NOMO-1 treated with dmso at 0.1 percent for 144 hours (cell line): ENCODE measurements at regions not wholly inside any gene's neighbourhood (a gene's known extent, or its start where the extent isn't known, plus 50 kb on each side); places are given as distances from the start of the nearest gene placed in this dataset.
"Not testable (repeated sequence)": the region's sequence is repeated elsewhere in the genome, so short reads cannot be mapped to it uniquely, and the experiment has no call there.

Source experiments
- DNase-seq: peaks from one replicate; lab custom pipeline; 2025; ENCODE audit not compliant: unreplicated experiment; lab: John Stamatoyannopoulos, UW

GRCh38 chr12:75874441-75874840, 157.1 kb downstream of the PHLDA1 start:
- DNase-seq: no peak

GRCh38 chr12:75872762-75873161, 158.8 kb downstream of the PHLDA1 start:
- DNase-seq: no peak

DNA sequence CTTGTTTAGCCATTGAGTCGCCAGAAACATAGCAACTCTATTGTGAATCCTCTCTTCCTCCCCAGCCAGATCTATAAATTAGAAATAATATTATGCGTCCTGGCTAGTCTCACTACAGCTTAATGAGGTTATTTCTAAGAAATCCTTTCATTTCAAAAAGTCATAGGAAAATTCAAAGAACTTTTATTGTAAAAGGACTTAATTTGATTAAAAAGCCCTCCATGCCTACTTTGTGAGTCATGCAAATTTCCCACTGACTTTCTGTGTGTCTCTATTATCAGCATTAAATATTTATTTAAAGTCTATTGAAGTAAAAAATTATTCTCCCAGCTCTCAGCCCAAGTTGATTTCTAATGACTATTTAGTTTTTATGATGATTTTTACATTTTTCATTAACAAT, 160.7 kb downstream of the PHLDA1 start:
- DNase-seq: no peak

- no peak for DNase-seq
Observed at GRCh38 chr12:75868501-75868900, 163.1 kb downstream of the PHLDA1 start.

GRCh38 chr12:75865315-75865714, 166.3 kb downstream of the PHLDA1 start:
- no peak for DNase-seq

GRCh38 chr12:75864161-75864560, 167.4 kb downstream of the PHLDA1 start:
- DNase-seq: no peak

DNA sequence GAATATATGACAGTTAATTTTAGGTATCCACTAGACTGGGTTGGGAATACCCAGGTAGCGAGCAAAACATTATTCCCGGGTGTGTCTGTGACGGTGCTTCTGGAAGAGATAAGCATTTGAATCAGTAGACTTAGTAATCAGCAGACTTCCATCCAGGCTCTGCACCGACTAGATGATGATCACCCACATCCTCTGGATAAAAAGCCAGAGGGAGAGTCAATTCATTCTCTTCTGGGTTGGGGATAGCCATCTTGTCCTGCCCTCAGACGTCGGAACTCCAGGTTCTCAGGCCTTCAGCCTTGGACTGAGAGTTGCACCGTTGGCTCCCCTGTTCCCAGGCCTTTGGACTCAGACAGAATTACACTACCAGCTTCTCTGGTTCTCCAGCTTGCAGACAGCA, 168.0 kb downstream of the PHLDA1 start:
- DNase-seq: no peak

DNA sequence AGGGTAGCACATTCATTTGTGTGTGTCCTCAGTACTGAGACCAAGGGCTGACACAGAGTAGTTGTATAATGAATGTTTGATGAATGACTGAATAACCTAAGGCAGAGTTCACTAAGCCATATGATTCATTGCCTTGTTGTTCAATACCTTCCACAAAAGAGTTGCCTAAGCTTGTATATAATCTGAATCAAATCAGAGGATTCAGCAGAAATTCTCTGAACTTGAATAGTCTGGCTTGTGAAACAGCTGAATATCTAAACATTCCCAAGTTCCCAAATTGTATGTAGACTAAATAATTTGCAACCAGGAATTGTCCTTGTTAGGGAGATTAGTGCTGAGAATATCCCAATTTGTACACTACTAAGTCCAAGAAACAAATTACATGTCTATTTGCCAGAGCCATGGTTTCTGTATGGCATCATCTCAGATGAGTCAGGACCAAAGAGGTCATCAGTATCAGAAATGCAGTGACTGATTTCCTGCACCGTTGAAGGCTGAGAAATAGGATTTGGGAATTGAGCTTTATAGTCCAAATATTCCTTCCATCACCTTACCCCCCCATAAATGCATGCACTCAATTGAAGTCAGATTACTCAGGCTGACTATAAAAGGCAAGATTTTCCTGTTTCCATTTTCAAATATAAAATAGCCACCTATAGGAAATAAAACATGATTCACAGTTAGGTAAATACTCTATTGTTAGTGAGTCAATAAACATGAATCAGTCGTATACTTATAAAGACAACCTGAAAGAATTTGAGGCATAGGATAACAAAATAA, 168.7 kb downstream of the PHLDA1 start:
- no peak for DNase-seq

DNA sequence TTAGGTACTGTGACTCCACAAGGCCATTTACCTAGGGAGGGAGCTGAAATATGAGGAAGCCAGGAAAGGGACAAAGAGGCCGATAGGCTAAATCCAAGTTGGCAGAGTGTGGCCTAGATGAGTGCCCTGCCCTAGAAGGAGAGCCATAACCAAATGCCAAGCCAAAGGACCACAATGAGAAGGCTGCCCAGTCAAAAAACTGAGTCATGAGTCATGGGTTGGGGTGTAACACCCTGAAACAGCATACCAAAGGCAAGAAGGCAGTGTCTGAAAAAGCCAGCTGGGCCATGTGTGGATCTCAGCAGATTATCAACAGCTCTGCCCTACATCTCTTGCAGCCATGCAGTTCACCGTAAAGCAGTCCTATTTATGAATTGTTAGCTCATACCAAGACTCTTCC, 171.7 kb downstream of the PHLDA1 start:
- no peak for DNase-seq

- DNase-seq: no peak
Observed at GRCh38 chr12:75856235-75856634, 175.3 kb downstream of the PHLDA1 start.

GRCh38 chr12:75855360-75855759, 176.2 kb downstream of the PHLDA1 start:
- no peak for DNase-seq

DNA sequence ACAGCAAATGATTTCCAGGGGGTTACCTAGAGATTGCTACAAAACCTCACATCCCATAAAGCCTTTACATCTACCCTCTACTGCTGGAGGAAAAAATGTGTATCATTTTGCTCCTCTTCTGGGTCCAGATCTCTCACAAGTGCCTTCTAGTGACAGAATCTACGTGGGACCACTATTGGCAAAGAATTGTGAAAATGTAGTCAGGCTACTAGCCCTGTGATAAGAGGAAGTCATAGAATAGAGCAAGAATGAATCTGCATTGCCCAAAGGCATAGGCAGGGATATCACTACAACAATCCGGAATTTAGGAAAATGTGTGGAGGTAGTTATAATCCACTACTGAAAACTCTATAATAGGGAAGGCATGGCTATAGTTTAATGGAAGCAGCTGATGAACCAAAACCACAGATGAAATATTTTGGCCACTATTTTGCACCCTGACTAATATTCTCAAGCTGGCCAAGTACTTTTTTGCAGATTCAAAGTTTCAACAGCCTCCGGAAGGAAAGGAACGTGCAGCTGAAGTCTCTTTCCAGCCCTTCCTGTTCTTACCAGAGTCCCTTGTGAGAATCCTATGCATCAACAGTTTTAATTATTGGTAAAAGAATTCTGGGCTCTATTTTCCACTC, 176.8 kb downstream of the PHLDA1 start:
- DNase-seq: no peak

- not testable (repeated sequence) for DNase-seq
Observed at GRCh38 chr12:75854137-75854536, 177.4 kb downstream of the PHLDA1 start.

DNA sequence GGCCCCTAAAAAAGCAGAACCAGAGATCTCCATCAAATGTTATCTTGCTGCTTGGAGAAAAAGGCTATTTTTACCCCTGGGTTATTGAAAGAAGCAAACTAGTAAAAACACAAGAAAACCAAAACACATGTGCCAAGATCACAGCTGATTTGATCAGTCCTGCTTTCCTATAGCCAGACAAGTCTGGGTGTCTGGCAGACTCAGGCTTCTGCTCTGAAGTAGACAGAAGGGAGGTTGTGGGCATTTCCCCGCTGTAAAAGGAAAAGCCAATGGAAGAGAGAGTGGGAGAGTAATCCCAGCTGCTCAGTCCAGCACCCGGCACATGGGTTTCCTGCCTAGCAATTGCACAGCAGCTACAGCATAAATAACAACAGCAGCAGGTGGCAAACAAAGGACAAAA, 177.9 kb downstream of the PHLDA1 start:
- peak; percentile 11 for DNase-seq

DNA sequence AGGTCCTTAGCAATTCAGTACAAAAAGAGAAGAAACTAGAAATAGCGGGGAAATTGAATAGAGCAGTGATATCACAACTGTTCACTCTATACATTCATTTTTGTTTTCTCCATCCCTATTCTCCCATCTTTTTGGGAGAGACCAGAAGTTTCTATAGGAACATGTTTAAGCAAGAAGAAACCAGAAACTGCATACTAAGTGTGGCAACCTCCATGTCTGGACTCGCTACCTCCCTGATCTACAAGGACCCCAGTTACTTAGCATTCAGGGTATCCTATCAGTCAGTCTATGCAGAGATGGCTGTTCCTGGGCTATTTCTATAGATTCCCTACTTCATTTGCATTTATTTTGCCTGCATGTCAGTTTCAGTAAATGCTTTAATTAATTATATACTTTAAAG, 178.6 kb downstream of the PHLDA1 start:
- no peak for DNase-seq

GRCh38 chr12:75852143-75852542, 179.4 kb downstream of the PHLDA1 start:
- DNase-seq: no peak

GRCh38 chr12:75850721-75851462, 180.7 kb downstream of the PHLDA1 start:
- DNase-seq: no peak

GRCh38 chr12:75848961-75849360, 182.6 kb downstream of the PHLDA1 start:
- no peak for DNase-seq

DNA sequence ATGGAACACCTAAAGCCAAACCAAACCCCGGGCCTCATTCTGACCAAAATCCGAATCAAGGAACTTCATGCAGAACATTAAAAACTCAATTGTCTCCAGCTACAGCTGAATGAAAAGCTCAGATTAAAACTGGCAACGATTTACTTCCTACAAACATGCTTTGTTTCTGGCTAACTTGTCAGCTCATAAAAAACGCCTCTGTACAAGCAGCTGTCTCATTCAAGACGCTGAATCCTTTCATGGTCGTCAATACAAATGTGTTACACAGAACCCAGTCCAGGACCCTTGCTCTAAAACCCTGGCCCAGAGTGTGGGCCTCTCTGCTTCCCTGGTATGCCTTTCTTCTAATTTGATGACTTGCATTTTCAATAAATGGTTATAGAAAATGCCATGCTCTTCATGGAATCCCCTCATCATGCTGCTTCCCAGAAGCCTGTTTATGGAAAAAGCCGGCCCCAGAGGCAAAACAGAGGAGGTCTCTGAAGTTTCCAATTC, 183.1 kb downstream of the PHLDA1 start:
- DNase-seq: no peak

GRCh38 chr12:75846102-75846501, 185.5 kb downstream of the PHLDA1 start:
- DNase-seq: no peak

- no peak for DNase-seq
Observed at GRCh38 chr12:75844985-75845384, 186.6 kb downstream of the PHLDA1 start.
